SU-DHL-6 (cell line): ENCODE measurements at regions not wholly inside any gene's neighbourhood (a gene's known extent, or its start where the extent isn't known, plus 50 kb on each side); places are given as distances from the start of the nearest gene placed in this dataset.

Source experiments
- H2AFZ ChIP-seq: fragments of 200-600 bp; sonication (generic); 2 replicates; pipeline ENCODE4 v1.6.1; 2014; ENCODE audit warnings: low read depth, mild to moderate bottlenecking, moderate library complexity, mixed read lengths, antibody characterized with exemption, low read length; ENCODE audit not compliant: severe bottlenecking
- H3F3A ChIP-seq: fragments of 200-600 bp; shearing (Covaris generic); 2 replicates; pipeline ENCODE4 v1.6.0; 2016; ENCODE audit warnings: antibody characterized with exemption, mild to moderate bottlenecking; ENCODE audit not compliant: insufficient read depth
- H3K27ac ChIP-seq: fragments of 200-600 bp; sonication (generic); 2 replicates; pipeline ENCODE4 v1.5.1; 2016; ENCODE audit warnings: low read depth, mild to moderate bottlenecking, low read length, moderate library complexity, mixed read lengths
- H3K27me3 ChIP-seq: fragments of 200-600 bp; sonication (generic), shearing (Covaris generic); 2 replicates; pipeline ENCODE4 v1.6.0; 2014; ENCODE audit warnings: mild to moderate bottlenecking, low read length
- H3K36me3 ChIP-seq: fragments of 200-600 bp; sonication (generic); 2 replicates; pipeline ENCODE4 v1.6.1; 2014; ENCODE audit warnings: mild to moderate bottlenecking, low read length, mixed read lengths
- H3K4me2 ChIP-seq: fragments of 300-600, 200-600 bp; shearing (Covaris generic), sonication (generic); 2 replicates; pipeline ENCODE4 v1.6.0; 2014; ENCODE audit warnings: low read length, low read depth, mild to moderate bottlenecking; ENCODE audit not compliant: poor library complexity, severe bottlenecking
- H3K4me3 ChIP-seq: fragments of 200-600 bp; sonication (generic); 2 replicates; pipeline ENCODE4 v1.5.1; 2014; ENCODE audit warnings: antibody characterized with exemption, low read length, mild to moderate bottlenecking, mixed read lengths; ENCODE audit not compliant: insufficient read depth, poor library complexity, severe bottlenecking
- H3K79me2 ChIP-seq: fragments of 200-600 bp; sonication (generic); 2 replicates; pipeline ENCODE4 v1.6.1; 2014; ENCODE audit warnings: mild to moderate bottlenecking, low read length, moderate library complexity; ENCODE audit not compliant: insufficient read depth
- H3K9ac ChIP-seq: fragments of 200-600 bp; sonication (generic); 2 replicates; pipeline ENCODE4 v1.7.0; 2014; ENCODE audit warnings: mild to moderate bottlenecking, low read length
- H3K9me2 ChIP-seq: fragments of 200-600 bp; sonication (generic); replicated peaks from 2 replicates; pipeline ENCODE4 v1.6.1; 2014; ENCODE audit warnings: low read length; ENCODE audit not compliant: insufficient read depth
- H3K9me3 ChIP-seq: fragments of 200-600 bp; sonication (generic); 2 replicates; pipeline ENCODE4 v1.6.1; 2014; ENCODE audit warnings: low read length, mixed read lengths; ENCODE audit not compliant: insufficient read depth
- H4K20me1 ChIP-seq: fragments of 200-600 bp; sonication (generic); 2 replicates; pipeline ENCODE4 v1.6.1; 2014; ENCODE audit warnings: low read depth, mild to moderate bottlenecking, antibody characterized with exemption, low read length, moderate library complexity, mixed read lengths
- EZH2phosphoT487 ChIP-seq: fragments of 200-600 bp; sonication (generic), shearing (Covaris generic); conservative IDR thresholded peaks from 2 replicates; pipeline ENCODE4 v1.6.1; 2018; ENCODE audit warnings: mild to moderate bottlenecking, antibody characterized with exemption, low read length, moderate library complexity, mixed read lengths
- TF ChIP-seq, protein P1 (sequence below): fragments of 200-600 bp; sonication (generic); IDR thresholded peaks from one replicate; pipeline ENCODE4 v1.5.1; 2017; ENCODE audit warnings: antibody characterized with exemption, mild to moderate bottlenecking, low read length, moderate library complexity; ENCODE audit not compliant: insufficient read depth, poor library complexity, severe bottlenecking

GRCh38 chrX:45894864-45895645, 650.2 kb downstream of the ZNF674 start:
- H3K9me3 ChIP-seq, result no peaks in the 10 kb centered on the region
- H3K36me3 ChIP-seq, result no peaks in the 10 kb centered on the region
- TF ChIP-seq, protein P1, sequence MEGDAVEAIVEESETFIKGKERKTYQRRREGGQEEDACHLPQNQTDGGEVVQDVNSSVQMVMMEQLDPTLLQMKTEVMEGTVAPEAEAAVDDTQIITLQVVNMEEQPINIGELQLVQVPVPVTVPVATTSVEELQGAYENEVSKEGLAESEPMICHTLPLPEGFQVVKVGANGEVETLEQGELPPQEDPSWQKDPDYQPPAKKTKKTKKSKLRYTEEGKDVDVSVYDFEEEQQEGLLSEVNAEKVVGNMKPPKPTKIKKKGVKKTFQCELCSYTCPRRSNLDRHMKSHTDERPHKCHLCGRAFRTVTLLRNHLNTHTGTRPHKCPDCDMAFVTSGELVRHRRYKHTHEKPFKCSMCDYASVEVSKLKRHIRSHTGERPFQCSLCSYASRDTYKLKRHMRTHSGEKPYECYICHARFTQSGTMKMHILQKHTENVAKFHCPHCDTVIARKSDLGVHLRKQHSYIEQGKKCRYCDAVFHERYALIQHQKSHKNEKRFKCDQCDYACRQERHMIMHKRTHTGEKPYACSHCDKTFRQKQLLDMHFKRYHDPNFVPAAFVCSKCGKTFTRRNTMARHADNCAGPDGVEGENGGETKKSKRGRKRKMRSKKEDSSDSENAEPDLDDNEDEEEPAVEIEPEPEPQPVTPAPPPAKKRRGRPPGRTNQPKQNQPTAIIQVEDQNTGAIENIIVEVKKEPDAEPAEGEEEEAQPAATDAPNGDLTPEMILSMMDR, result no peak
- no peak for TF ChIP-seq EZH2phosphoT487
- H3K27ac ChIP-seq, result no peak overlapping the region
- no peak overlapping the region for H2AFZ ChIP-seq
- H3K4me3 ChIP-seq, result no peak overlapping the region
- no peaks in the 10 kb centered on the region for H3F3A ChIP-seq
- H3K4me2 ChIP-seq, result no peak overlapping the region
- no peak overlapping the region for H3K9ac ChIP-seq
- H3K79me2 ChIP-seq, result no peaks in the 10 kb centered on the region
- H3K27me3 ChIP-seq, result no peaks in the 10 kb centered on the region
- H3K9me2 ChIP-seq, result no peaks in the 10 kb centered on the region
- H4K20me1 ChIP-seq, result no peaks in the 10 kb centered on the region

GRCh38 chrX:45889471-45889870, 655.8 kb downstream of the ZNF674 start:
- Histone ChIP-seq H3K9me3 (no peaks in the 10 kb centered on the region), H3K9me2 (no peaks in the 10 kb centered on the region), H3F3A (no peaks in the 10 kb centered on the region), H4K20me1 (no peaks in the 10 kb centered on the region), H3K27me3 (no peaks in the 10 kb centered on the region), H3K36me3 (no peaks in the 10 kb centered on the region), H3K27ac (no peak overlapping the region), H3K4me3 (no peak overlapping the region), H3K79me2 (no peaks in the 10 kb centered on the region), H2AFZ (no peak overlapping the region), H3K9ac (no peak overlapping the region), H3K4me2 (no peak overlapping the region)
- no peak for TF ChIP-seq EZH2phosphoT487

- Histone ChIP-seq H3K4me3 (no peak overlapping the region), H3K9me3 (no peaks in the 10 kb centered on the region), H3K27me3 (no peaks in the 10 kb centered on the region), H2AFZ (no peak overlapping the region), H3K9ac (no peak overlapping the region), H3K4me2 (no peak overlapping the region), H3K36me3 (no peaks in the 10 kb centered on the region), H3K9me2 (no peaks in the 10 kb centered on the region), H4K20me1 (no peaks in the 10 kb centered on the region), H3F3A (no peaks in the 10 kb centered on the region), H3K27ac (no peak overlapping the region), H3K79me2 (no peaks in the 10 kb centered on the region)
- TF ChIP-seq, protein P1, result no peak
- no peak for TF ChIP-seq EZH2phosphoT487
These were observed 656.7 kb downstream of the ZNF674 start for GRCh38 chrX:45888518-45888917.

- Histone ChIP-seq H3K79me2 (no peaks in the 10 kb centered on the region), H3K9me2 (no peaks in the 10 kb centered on the region), H3F3A (no peaks in the 10 kb centered on the region), H4K20me1 (no peaks in the 10 kb centered on the region), H3K27me3 (no peaks in the 10 kb centered on the region), H3K4me3 (no peak overlapping the region), H3K9ac (no peak overlapping the region), H3K9me3 (no peaks in the 10 kb centered on the region), H3K36me3 (no peaks in the 10 kb centered on the region), H3K4me2 (no peak overlapping the region), H3K27ac (no peak overlapping the region), H2AFZ (no peak overlapping the region)
- TF ChIP-seq, protein P1, result no peak
- TF ChIP-seq EZH2phosphoT487, result no peak
These were observed 659.3 kb downstream of the ZNF674 start for GRCh38 chrX:45885931-45886330.
